HepG2 (cell line): ENCODE measurements at regions not wholly inside any gene's neighbourhood (a gene's known extent, or its start where the extent isn't known, plus 50 kb on each side); places are given as distances from the start of the nearest gene placed in this dataset.

ENCODE experiments used
- ATAC-seq: fragments of 200-7000 bp; cut with Tn5 transposase; 3 replicates; pipeline ENCODE4 v1.9.1; 2020; ENCODE audit warnings: mild to moderate bottlenecking, moderate library complexity
- BruUV-seq: library from RNA; stranded (reverse); fragments of 400-500 nt; replicated peaks from 2 replicates; lab custom pipeline; 2021; lab: Mats Ljungman, UMichigan
- CTCF ChIA-PET: fragments of 300-600 bp; formaldehyde crosslinking; extraction: SDS; loops from one replicate; lab custom pipeline; 2021; ENCODE audit warnings: low total read pairs, inconsistent platforms, low intra/inter-chr PET ratio; lab: Yijun Ruan, JAX
- POLR2A ChIA-PET: fragments of 350-600 bp; sonication (Branson Sonifier 250); formaldehyde crosslinking; loops from one replicate; lab custom pipeline; 2020; ENCODE audit warnings: antibody characterized with exemption, inconsistent platforms; lab: Yijun Ruan, JAX
- DNase-seq: peaks from one replicate; pipeline ENCODE4 v3.0.0-alpha.2; 2015; ENCODE audit warnings: low spot score
- FAIRE-seq: peaks from 3 replicates; lab custom pipeline; 2011; peaks lifted over from hg19 to GRCh38; lab: Jason Lieb, UNC
- H2AFZ ChIP-seq: one replicate; pipeline ENCODE4 v1.6.1; 2011; ENCODE audit warnings: low read length, inconsistent platforms
- H3K27ac ChIP-seq: fragments of 300-600 bp; 3 replicates; pipeline ENCODE4 v1.8.0; 2011; ENCODE audit warnings: mixed run types, mild to moderate bottlenecking, mixed read lengths, low read length, inconsistent platforms; ENCODE audit not compliant: insufficient read depth; ENCODE audit errors: extremely low read length
- H3K27me3 ChIP-seq, 2 experiments: fragments of 200-600 bp in 1 of 2; 2 replicates in 1 of 2; 3 replicates in 1 of 2; pipeline versions ENCODE4 v1.6.0 to v1.8.0; 2011; ENCODE audit warnings: low read length in 2 of 2, mild to moderate bottlenecking in 2 of 2, moderate library complexity in 2 of 2, inconsistent platforms in 1 of 2; ENCODE audit not compliant: insufficient read depth in 2 of 2, control insufficient read depth in 1 of 2
- H3K36me3 ChIP-seq, 2 experiments: fragments of 200-600 bp in 1 of 2; replicated peaks in 1 of 2; 2 replicates in 1 of 2; 3 replicates in 1 of 2; pipeline versions ENCODE4 v1.5.1 to v1.8.0; 2011; ENCODE audit warnings: low read length in 2 of 2, inconsistent platforms in 1 of 2; ENCODE audit not compliant: insufficient read depth in 2 of 2, control insufficient read depth in 1 of 2
- H3K4me1 ChIP-seq: 2 replicates; pipeline ENCODE4 v1.5.1; 2012; ENCODE audit warnings: low read length, inconsistent platforms; ENCODE audit not compliant: insufficient read depth
- H3K4me2 ChIP-seq: 2 replicates; pipeline ENCODE4 v1.6.0; 2011; ENCODE audit warnings: low read depth, low read length, inconsistent platforms
- H3K4me3 ChIP-seq, 3 experiments: fragments of 200-600 bp in 1 of 3; sonication (generic), shearing (Covaris generic) in 1 of 3; replicated peaks in 1 of 3; 2 replicates each; pipeline ENCODE4 v1.5.1; 2011 to 2016; ENCODE audit warnings: low read length in 3 of 3, inconsistent platforms in 2 of 3, low read depth in 2 of 3, mild to moderate bottlenecking in 2 of 3, control low read depth in 1 of 3, mixed read lengths in 1 of 3; ENCODE audit not compliant: insufficient read depth in 1 of 3
- H3K79me2 ChIP-seq: one replicate; pipeline ENCODE4 v1.6.1; 2011; ENCODE audit warnings: low read length, inconsistent platforms; ENCODE audit not compliant: insufficient read depth
- H3K9ac ChIP-seq: 2 replicates; pipeline ENCODE4 v1.6.0; 2011; ENCODE audit warnings: mild to moderate bottlenecking, low read depth, low read length, inconsistent platforms; ENCODE audit not compliant: insufficient read depth
- H3K9me3 ChIP-seq: 2 replicates; pipeline ENCODE4 v1.5.1; 2012; ENCODE audit warnings: mild to moderate bottlenecking, low read length
- H4K20me1 ChIP-seq: 2 replicates; pipeline ENCODE4 v1.6.0; 2011; ENCODE audit warnings: inconsistent platforms, mild to moderate bottlenecking, low read length, moderate library complexity; ENCODE audit not compliant: insufficient read depth
- ERF ChIP-seq: IDR thresholded peaks from 2 replicates; pipeline ENCODE4 v1.6.1; 2018; ENCODE audit warnings: missing biosample characterization, missing genetic modification reagents
- NR2F1 ChIP-seq, 2 experiments: fragments of 450-650 bp in 1 of 2; formaldehyde crosslinking in 1 of 2; IDR thresholded peaks; 2 replicates each; pipeline versions ENCODE4 v1.5.0 to v1.6.1; 2016 to 2020; ENCODE audit warnings: mild to moderate bottlenecking in 1 of 2, missing compliant biosample characterization in 1 of 2, missing genetic modification reagents in 1 of 2, moderate library complexity in 1 of 2
- RXRB ChIP-seq: IDR thresholded peaks from 2 replicates; pipeline ENCODE4 v1.6.1; 2016; ENCODE audit warnings: borderline replicate concordance, missing genetic modification reagents, missing compliant biosample characterization
- SPEN ChIP-seq: sonication (generic); formaldehyde crosslinking; IDR thresholded peaks from 2 replicates; pipeline ENCODE4 v1.5.1; 2020; ENCODE audit warnings: low read depth, mild to moderate bottlenecking, missing genetic modification reagents
- THAP9 ChIP-seq: sonication (generic); formaldehyde crosslinking; IDR thresholded peaks from 2 replicates; pipeline ENCODE4; 2020; ENCODE audit warnings: missing genetic modification reagents, mild to moderate bottlenecking, borderline replicate concordance
- ZBTB26 ChIP-seq: IDR thresholded peaks from 2 replicates; pipeline ENCODE4 v1.6.1; 2016; ENCODE audit warnings: missing compliant biosample characterization, missing genetic modification reagents, borderline replicate concordance
- ZNF274 ChIP-seq: sonication (generic); formaldehyde crosslinking; IDR thresholded peaks from 2 replicates; pipeline ENCODE4 v1.5.1; 2020; ENCODE audit warnings: mild to moderate bottlenecking, missing genetic modification reagents
- ZNF570 ChIP-seq: sonication (generic); formaldehyde crosslinking; IDR thresholded peaks from 2 replicates; pipeline ENCODE4 v1.4.0; 2020; ENCODE audit warnings: mild to moderate bottlenecking, missing genetic modification reagents, borderline replicate concordance
- ZSCAN22 ChIP-seq: sonication (generic); formaldehyde crosslinking; IDR thresholded peaks from 2 replicates; pipeline ENCODE4 v1.4.0; 2020; ENCODE audit warnings: mild to moderate bottlenecking, missing genetic modification reagents
- WGBS: methylation state at CpG from one replicate; pipeline ENCODE4 v1.1.6; 2017; ENCODE audit warnings: low lambda C conversion rate; 5-methylcytosine and 5-hydroxymethylcytosine counted together
- in situ Hi-C: cut with HindIII; loops from 2 replicates; pipeline ENCODE4 v1.10.0; 2017; ENCODE audit warnings: low pct_unique_long_range_greater_than_20kb; ENCODE audit not compliant: extremely low pct_ligation_motif_present
- intact Hi-C: fragments of 100-400 bp; cut with micrococcal nuclease; formaldehyde crosslinking; loops from one replicate; pipeline ENCODE4 v1.10.0; 2022; ENCODE audit not compliant: unreplicated experiment
- TF ChIP-seq, protein P1 (sequence below): sonication (generic); formaldehyde crosslinking; IDR thresholded peaks from 2 replicates; pipeline ENCODE4 v1.4.0; 2020; ENCODE audit warnings: mild to moderate bottlenecking, missing genetic modification reagents
- TF ChIP-seq, protein P2 (sequence below): sonication (generic); formaldehyde crosslinking; IDR thresholded peaks from 2 replicates; pipeline ENCODE4 v1.8.0; 2022; ENCODE audit warnings: mild to moderate bottlenecking, missing genetic modification reagents, moderate library complexity

DNA sequence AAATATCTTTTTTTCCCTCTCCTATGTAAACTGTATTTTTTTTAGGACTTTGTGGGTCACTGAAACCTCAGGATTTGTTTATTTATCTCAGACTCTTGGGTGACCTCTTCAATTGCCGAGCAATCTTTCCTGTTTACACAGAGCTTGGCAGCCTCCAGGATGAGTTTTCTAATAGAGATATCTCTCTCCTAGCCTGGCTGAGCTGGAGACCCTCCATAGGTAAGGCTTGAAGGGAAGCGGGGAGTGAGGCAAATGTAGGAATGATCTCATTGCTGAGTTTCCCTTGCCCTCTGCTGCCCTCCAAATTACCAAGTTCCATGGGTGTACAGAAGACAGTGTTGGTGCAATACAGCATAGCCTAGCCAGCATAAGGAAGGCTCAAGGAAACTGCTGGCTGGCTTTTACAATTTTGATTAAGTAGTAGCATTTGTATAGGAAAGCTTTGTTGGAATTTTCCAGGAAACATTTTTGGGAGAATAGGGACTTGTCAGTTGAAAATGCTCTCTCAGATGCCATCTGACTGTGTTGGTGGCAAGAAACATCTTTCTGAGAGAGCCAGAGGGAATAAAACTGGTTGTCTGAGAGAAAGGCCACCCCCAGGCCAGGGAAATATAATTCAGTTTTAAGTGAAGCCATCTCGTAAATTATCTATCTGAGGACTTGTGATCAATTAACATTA lies 116.0 kb downstream of the NMUR2 start:
- FAIRE-seq (no peak), DNase-seq (no peak), ATAC-seq (no peak)
- WGBS = 3% methylated on average over 3 of the region's 3 CpGs
- Histone ChIP-seq H3K9me3 (no peaks in the 10 kb centered on the region), H3K4me1 (no peaks in the 10 kb centered on the region), H3K36me3 (no peaks in the 10 kb centered on the region), H3K27ac (no peak overlapping the region), H3K27me3 (no peaks in the 10 kb centered on the region), H4K20me1 (no peaks in the 10 kb centered on the region), H3K4me2 (no peak overlapping the region), H2AFZ (no peak overlapping the region), H3K79me2 (no peaks in the 10 kb centered on the region), H3K4me3 (no peak overlapping the region), H3K9ac (no peak overlapping the region)
- intact Hi-C loops (no loop called here), in situ Hi-C loops (no loop called here)
- ChIA-PET CTCF (no interaction called here), POLR2A (no interaction called here)
- no TSS peak for BruUV-seq
- TF ChIP-seq RXRB (CRISPR knock-in tag) = no peak
- TF ChIP-seq NR2F1 (CRISPR knock-in tag; IDR thresholded peaks at IDR 0.05) = no peak
- no peak for TF ChIP-seq ZNF274 (CRISPR knock-in tag)
- TF ChIP-seq ZBTB26 = no peak
- TF ChIP-seq, protein P1, sequence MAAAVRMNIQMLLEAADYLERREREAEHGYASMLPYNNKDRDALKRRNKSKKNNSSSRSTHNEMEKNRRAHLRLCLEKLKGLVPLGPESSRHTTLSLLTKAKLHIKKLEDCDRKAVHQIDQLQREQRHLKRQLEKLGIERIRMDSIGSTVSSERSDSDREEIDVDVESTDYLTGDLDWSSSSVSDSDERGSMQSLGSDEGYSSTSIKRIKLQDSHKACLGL (CRISPR knock-in tag) = no peak
- TF ChIP-seq ZNF570 = no peak
- no peak for TF ChIP-seq ZSCAN22
- no peak for TF ChIP-seq SPEN (CRISPR knock-in tag)
- TF ChIP-seq ERF = no peak
- no peak for TF ChIP-seq THAP9 (CRISPR knock-in tag)
- TF ChIP-seq, protein P2, sequence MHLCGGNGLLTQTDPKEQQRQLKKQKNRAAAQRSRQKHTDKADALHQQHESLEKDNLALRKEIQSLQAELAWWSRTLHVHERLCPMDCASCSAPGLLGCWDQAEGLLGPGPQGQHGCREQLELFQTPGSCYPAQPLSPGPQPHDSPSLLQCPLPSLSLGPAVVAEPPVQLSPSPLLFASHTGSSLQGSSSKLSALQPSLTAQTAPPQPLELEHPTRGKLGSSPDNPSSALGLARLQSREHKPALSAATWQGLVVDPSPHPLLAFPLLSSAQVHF (CRISPR knock-in tag) = no peak
